ENCODE measurements at regions not wholly inside any gene's neighbourhood (a gene's known extent, or its start where the extent isn't known, plus 50 kb on each side); places are given as distances from the start of the nearest gene placed in this dataset.

GRCh38 chr1:60341274-60341673 lies 267.7 kb upstream of the C1orf87 start:
- DNase-seq: no peak

- DNase-seq: no peak
Measured at GRCh38 chr1:60331647-60332046, 258.1 kb upstream of the C1orf87 start.

GRCh38 chr1:60329651-60330050 lies 256.1 kb upstream of the C1orf87 start:
- DNase-seq: no peak

- no peak for DNase-seq
Measured at GRCh38 chr1:60311838-60312237, 238.3 kb upstream of the C1orf87 start.

GRCh38 chr1:60299581-60299980 lies 226.0 kb upstream of the C1orf87 start:
- DNase-seq: no peak

GRCh38 chr1:60298290-60298689 lies 224.7 kb upstream of the C1orf87 start:
- no peak for DNase-seq

- no peak for DNase-seq
Measured at GRCh38 chr1:60296794-60297193, 223.2 kb upstream of the C1orf87 start.

- no peak for DNase-seq
Measured at GRCh38 chr1:60292140-60292539, 218.6 kb upstream of the C1orf87 start.

- DNase-seq: no peak
Measured at GRCh38 chr1:60290393-60290792, 216.8 kb upstream of the C1orf87 start.

- DNase-seq: no peak
Measured at GRCh38 chr1:60287536-60287935, 214.0 kb upstream of the C1orf87 start.

- DNase-seq: no peak
Measured at GRCh38 chr1:60283690-60284089, 210.1 kb upstream of the C1orf87 start.

GRCh38 chr1:60281360-60281932 lies 207.9 kb upstream of the C1orf87 start:
- peak in 12 of 14 donors; percentile 3 to 61 (median 22) for DNase-seq

GRCh38 chr1:60280819-60281218 lies 207.2 kb upstream of the C1orf87 start:
- peak in 1 of 14 donors; percentile 15 for DNase-seq

- no peak for DNase-seq
Measured at GRCh38 chr1:60280256-60280655, 206.7 kb upstream of the C1orf87 start.

GRCh38 chr1:60279798-60280197 lies 206.2 kb upstream of the C1orf87 start:
- no peak for DNase-seq

GRCh38 chr1:60277269-60277668 lies 203.7 kb upstream of the C1orf87 start:
- no peak for DNase-seq

GRCh38 chr1:60274422-60275290 lies 201.1 kb upstream of the C1orf87 start:
- DNase-seq: no peak

- DNase-seq: no peak
Measured at GRCh38 chr1:60273185-60273584, 199.6 kb upstream of the C1orf87 start.

- no peak for DNase-seq
Measured at GRCh38 chr1:60271041-60271440, 197.5 kb upstream of the C1orf87 start.

- no peak for DNase-seq
Measured at GRCh38 chr1:60268451-60268850, 194.9 kb upstream of the C1orf87 start.

- DNase-seq: no peak
Measured at GRCh38 chr1:60265560-60266535, 192.3 kb upstream of the C1orf87 start.

GRCh38 chr1:60262701-60263100 lies 189.1 kb upstream of the C1orf87 start:
- DNase-seq: no peak

GRCh38 chr1:60257531-60257930 lies 184.0 kb upstream of the C1orf87 start:
- no peak for DNase-seq
